OCI-LY1 (cell line): ENCODE measurements at regions not wholly inside any gene's neighbourhood (a gene's known extent, or its start where the extent isn't known, plus 50 kb on each side); places are given as distances from the start of the nearest gene placed in this dataset.
A peak's percentile ranks its signal among the peaks of the same experiment; 100 is the strongest.

Experiments
- CTCF ChIP-seq: fragments of 200-600 bp; sonication (generic), shearing (Covaris generic); IDR thresholded peaks from 2 replicates; pipeline ENCODE4 v1.5.1; 2017; ENCODE audit warnings: mild to moderate bottlenecking, antibody characterized with exemption, low read length, moderate library complexity, mixed read lengths
- EZH2 ChIP-seq: fragments of 200-600 bp; sonication (generic), shearing (Covaris generic); IDR thresholded peaks from 2 replicates; pipeline ENCODE4 v1.8.0; 2017; ENCODE audit warnings: borderline replicate concordance, mixed run types, mild to moderate bottlenecking, antibody characterized with exemption, low read length, moderate library complexity, mixed read lengths

DNA sequence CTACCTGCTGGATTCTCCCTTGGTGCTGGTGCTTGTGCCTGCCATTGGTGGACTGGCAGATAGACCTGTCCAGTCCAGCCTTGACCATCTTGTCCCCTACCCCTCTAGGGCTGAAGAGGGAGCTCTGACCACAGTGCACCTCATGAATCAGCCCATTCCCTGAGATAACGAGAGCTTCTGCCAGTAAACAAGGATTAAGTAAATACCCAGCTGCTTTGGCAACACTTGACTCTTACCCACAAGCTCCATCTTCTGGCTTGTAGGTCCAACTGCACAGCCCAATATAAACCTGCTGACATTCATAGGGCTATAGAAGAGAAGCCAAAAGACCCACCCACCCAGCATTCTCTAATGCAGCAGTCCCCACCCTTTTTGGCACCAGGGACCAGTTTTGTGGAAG, 186.4 kb downstream of the PIK3C3 start:
- TF ChIP-seq CTCF (peak; percentile 12; the same call in 1 of the 2 replicates), EZH2 (no peak)
